Ectodermal cell (in vitro differentiated cells): ENCODE measurements at regions not wholly inside any gene's neighbourhood (a gene's known extent, or its start where the extent isn't known, plus 50 kb on each side); places are given as distances from the start of the nearest gene placed in this dataset.

ENCODE experiments used
- H3K27ac ChIP-seq: 2 replicates; pipeline ENCODE4 v1.7.0; 2013; ENCODE audit warnings: mild to moderate bottlenecking, low read depth, low read length; ENCODE audit not compliant: insufficient read depth, poor library complexity, severe bottlenecking
- H3K27me3 ChIP-seq: 2 replicates; pipeline ENCODE4 v1.7.0; 2013; ENCODE audit warnings: mild to moderate bottlenecking, low read length; ENCODE audit not compliant: insufficient read depth, control insufficient read depth, poor library complexity, severe bottlenecking
- H3K36me3 ChIP-seq: one replicate; pipeline ENCODE4 v1.7.0; 2013; ENCODE audit warnings: low read length; ENCODE audit not compliant: control insufficient read depth, insufficient read depth
- H3K4me1 ChIP-seq: one replicate; pipeline ENCODE4 v1.7.0; 2013; ENCODE audit warnings: low read length; ENCODE audit not compliant: control insufficient read depth, insufficient read depth
- H3K4me3 ChIP-seq: 2 replicates; pipeline ENCODE4 v1.7.0; 2013; ENCODE audit warnings: low read depth, low read length, control low read depth; ENCODE audit not compliant: insufficient read depth
- H3K9me3 ChIP-seq: 2 replicates; pipeline ENCODE4 v1.7.0; 2013; ENCODE audit warnings: mild to moderate bottlenecking, low read length, moderate library complexity; ENCODE audit not compliant: control insufficient read depth
- WGBS, 2 experiments: methylation state at CpG; one replicate each; pipeline ENCODE4 v1.1.7; 2013; ENCODE audit warnings: missing lambda C conversion rate in 2 of 2; 5-methylcytosine and 5-hydroxymethylcytosine counted together

GRCh38 chr2:220025207-220025606 is 397.8 kb downstream of the SLC4A3 start:
- WGBS, 2 experiments, result 96 to 100% methylated on average over 1 of the region's 1 CpG
- Histone ChIP-seq H3K4me3 (no peak overlapping the region), H3K36me3 (no peaks in the 10 kb centered on the region), H3K27me3 (no peaks in the 10 kb centered on the region), H3K27ac (no peak overlapping the region), H3K4me1 (no peaks in the 10 kb centered on the region), H3K9me3 (no peaks in the 10 kb centered on the region)

GRCh38 chr2:220029013-220029412 is 401.6 kb downstream of the SLC4A3 start:
- H3K4me1 ChIP-seq, result no peaks in the 10 kb centered on the region
- H3K27me3 ChIP-seq, result no peaks in the 10 kb centered on the region
- no peaks in the 10 kb centered on the region for H3K36me3 ChIP-seq
- no peak overlapping the region for H3K27ac ChIP-seq
- WGBS, 2 experiments, result 100% methylated on average over 1 of the region's 1 CpG; no CpG with 5 or more reads in 1 of the 2 experiments
- H3K9me3 ChIP-seq, result no peaks in the 10 kb centered on the region
- H3K4me3 ChIP-seq, result no peak overlapping the region

- Histone ChIP-seq H3K36me3 (no peaks in the 10 kb centered on the region), H3K9me3 (no peaks in the 10 kb centered on the region), H3K4me1 (no peaks in the 10 kb centered on the region), H3K4me3 (no peak overlapping the region), H3K27ac (no peak overlapping the region), H3K27me3 (no peaks in the 10 kb centered on the region)
- WGBS, 2 experiments, result 80 to 88% methylated on average over 1 of the region's 1 CpG
Observed at GRCh38 chr2:220033546-220033945, 406.1 kb downstream of the SLC4A3 start.

- no peaks in the 10 kb centered on the region for H3K27me3 ChIP-seq
- H3K27ac ChIP-seq, result no peak overlapping the region
- H3K9me3 ChIP-seq, result no peaks in the 10 kb centered on the region
- no peak overlapping the region for H3K4me3 ChIP-seq
- no peaks in the 10 kb centered on the region for H3K4me1 ChIP-seq
- H3K36me3 ChIP-seq, result no peaks in the 10 kb centered on the region
Observed at GRCh38 chr2:220034426-220035130, 407.1 kb downstream of the SLC4A3 start.

GRCh38 chr2:220036431-220036830 is 409.0 kb downstream of the SLC4A3 start:
- no peak overlapping the region for H3K27ac ChIP-seq
- H3K27me3 ChIP-seq, result no peaks in the 10 kb centered on the region
- H3K36me3 ChIP-seq, result no peaks in the 10 kb centered on the region
- H3K4me1 ChIP-seq, result no peaks in the 10 kb centered on the region
- no peaks in the 10 kb centered on the region for H3K9me3 ChIP-seq
- H3K4me3 ChIP-seq, result no peak overlapping the region

GRCh38 chr2:220040346-220040745 is 412.9 kb downstream of the SLC4A3 start:
- H3K4me3 ChIP-seq, result no peak overlapping the region
- no peaks in the 10 kb centered on the region for H3K36me3 ChIP-seq
- 93 to 96% methylated on average over 5 of the region's 5 CpGs for WGBS, 2 experiments
- H3K27ac ChIP-seq, result no peak overlapping the region
- H3K27me3 ChIP-seq, result no peaks in the 10 kb centered on the region
- peaks cover 5% of the 10 kb centered on the region for H3K4me1 ChIP-seq
- no peaks in the 10 kb centered on the region for H3K9me3 ChIP-seq

GRCh38 chr2:220041447-220041846 is 414.0 kb downstream of the SLC4A3 start:
- peaks cover 5% of the 10 kb centered on the region for H3K4me1 ChIP-seq

GRCh38 chr2:220043155-220043989 is 415.9 kb downstream of the SLC4A3 start:
- Histone ChIP-seq H3K9me3 (no peaks in the 10 kb centered on the region), H3K27me3 (no peaks in the 10 kb centered on the region), H3K36me3 (no peaks in the 10 kb centered on the region), H3K27ac (no peak overlapping the region), H3K4me1 (peaks cover 5% of the 10 kb centered on the region), H3K4me3 (no peak overlapping the region)
- 82 to 83% methylated on average over 2 of the region's 2 CpGs for WGBS, 2 experiments

More at GRCh38 chr2:220041447-220041846, 414.0 kb downstream of the SLC4A3 start:
- Histone ChIP-seq H3K27me3 (no peaks in the 10 kb centered on the region), H3K4me3 (no peak overlapping the region), H3K9me3 (no peaks in the 10 kb centered on the region), H3K36me3 (no peaks in the 10 kb centered on the region), H3K27ac (no peak overlapping the region)
- 67 to 69% methylated on average over 9 of the region's 9 CpGs for WGBS, 2 experiments

GRCh38 chr2:220043990-220044335 is 416.5 kb downstream of the SLC4A3 start:
- 94 to 97% methylated on average over 3 of the region's 3 CpGs for WGBS, 2 experiments
- no peak overlapping the region for H3K27ac ChIP-seq

GRCh38 chr2:220044383-220044782 is 417.0 kb downstream of the SLC4A3 start:
- Histone ChIP-seq H3K9me3 (no peaks in the 10 kb centered on the region), H3K36me3 (no peaks in the 10 kb centered on the region), H3K27me3 (no peaks in the 10 kb centered on the region), H3K4me1 (peaks cover 5% of the 10 kb centered on the region), H3K4me3 (no peak overlapping the region), H3K27ac (no peak overlapping the region)
- WGBS, 2 experiments, result 0 to 6% methylated on average over 1 of the region's 1 CpG

More at GRCh38 chr2:220043990-220044335, 416.5 kb downstream of the SLC4A3 start:
- Histone ChIP-seq H3K9me3 (no peaks in the 10 kb centered on the region), H3K4me3 (no peak overlapping the region), H3K27me3 (no peaks in the 10 kb centered on the region), H3K4me1 (peaks cover 5% of the 10 kb centered on the region), H3K36me3 (no peaks in the 10 kb centered on the region)
